OCI-LY7 (cell line): ENCODE measurements at regions not wholly inside any gene's neighbourhood (a gene's known extent, or its start where the extent isn't known, plus 50 kb on each side); places are given as distances from the start of the nearest gene placed in this dataset.
"Not testable (repeated sequence)": the region's sequence is repeated elsewhere in the genome, so short reads cannot be mapped to it uniquely, and the experiment has no call there.

ENCODE experiments used
- BruUV-seq: library from RNA; stranded (reverse); fragments of 400-500 nt; replicated peaks from 2 replicates; lab custom pipeline; 2021; lab: Mats Ljungman, UMichigan
- CTCF ChIA-PET: fragments of 300-600 bp; sonication (Branson Sonifier 250); formaldehyde crosslinking; loops from one replicate; lab custom pipeline; 2022; ENCODE audit warnings: antibody characterized with exemption; ENCODE audit not compliant: unreplicated experiment; lab: Charles Lee
- POLR2A ChIA-PET: fragments of 300-600 bp; sonication (Branson Sonifier 250); formaldehyde crosslinking; loops from one replicate; lab custom pipeline; 2022; ENCODE audit warnings: antibody characterized with exemption; lab: Charles Lee
- DNase-seq: peaks from one replicate; pipeline ENCODE4 v3.0.0-alpha.2; 2015; ENCODE audit warnings: low spot score
- H2AFZ ChIP-seq: fragments of 200-600 bp; sonication (generic), shearing (Covaris generic); 2 replicates; pipeline ENCODE4 v1.6.1; 2014; ENCODE audit warnings: mild to moderate bottlenecking, antibody characterized with exemption, low read length, moderate library complexity
- H3K27ac ChIP-seq: fragments of 200-600 bp; sonication (generic); 2 replicates; pipeline ENCODE4 v1.5.1; 2014; ENCODE audit warnings: mixed run types, low read depth, mild to moderate bottlenecking, moderate library complexity, low read length, inconsistent platforms; ENCODE audit not compliant: poor library complexity, severe bottlenecking
- H3K36me3 ChIP-seq: fragments of 200-600 bp; sonication (generic); 2 replicates; pipeline ENCODE4 v1.6.1; 2014; ENCODE audit warnings: mild to moderate bottlenecking, antibody characterized with exemption, low read length, moderate library complexity, mixed read lengths; ENCODE audit not compliant: insufficient read depth
- H3K4me1 ChIP-seq: fragments of 200-600 bp; sonication (generic); 2 replicates; pipeline ENCODE4 v1.5.1; 2014; ENCODE audit warnings: mild to moderate bottlenecking, low read length; ENCODE audit not compliant: insufficient read depth, poor library complexity, severe bottlenecking
- H3K4me2 ChIP-seq: fragments of 200-600 bp; sonication (generic); 2 replicates; pipeline ENCODE4 v1.6.1; 2014; ENCODE audit warnings: mild to moderate bottlenecking, low read length
- H3K4me3 ChIP-seq: fragments of 200-600 bp; sonication (generic); 2 replicates; pipeline ENCODE4 v1.5.1; 2014; ENCODE audit warnings: mild to moderate bottlenecking, low read depth, low read length; ENCODE audit not compliant: poor library complexity, severe bottlenecking
- H3K79me2 ChIP-seq: fragments of 200-600 bp; sonication (generic); 2 replicates; pipeline ENCODE4 v1.6.1; 2016; ENCODE audit warnings: low read depth, mild to moderate bottlenecking, low read length, moderate library complexity, mixed read lengths; ENCODE audit not compliant: insufficient read depth
- H3K9me2 ChIP-seq: fragments of 200-600 bp; sonication (generic); 2 replicates; pipeline ENCODE4 v1.6.1; 2016; ENCODE audit warnings: mild to moderate bottlenecking, low read length, mixed read lengths; ENCODE audit not compliant: insufficient read depth
- H3K9me3 ChIP-seq: fragments of 200-600 bp; sonication (generic); 2 replicates; pipeline ENCODE4 v1.6.1; 2014; ENCODE audit warnings: mild to moderate bottlenecking, mixed run types, low read length, mixed read lengths
- H4K20me1 ChIP-seq: fragments of 200-600 bp; sonication (generic); 2 replicates; pipeline ENCODE4 v1.6.1; 2014; ENCODE audit warnings: mild to moderate bottlenecking, antibody characterized with exemption, low read length, moderate library complexity, mixed read lengths; ENCODE audit not compliant: insufficient read depth
- CTCF ChIP-seq: fragments of 200-600 bp; sonication (generic); conservative IDR thresholded peaks from 2 replicates; pipeline ENCODE4 v1.5.1; 2014; ENCODE audit warnings: mild to moderate bottlenecking, antibody characterized with exemption, low read length, moderate library complexity, mixed read lengths
- EZH2phosphoT487 ChIP-seq: fragments of 200-600 bp; sonication (generic); IDR thresholded peaks from 2 replicates; pipeline ENCODE4 v1.6.1; 2018; ENCODE audit warnings: low read depth, borderline replicate concordance, mild to moderate bottlenecking, mixed run types, antibody characterized with exemption, low read length, moderate library complexity, mixed read lengths
- intact Hi-C: fragments of 100-400 bp; cut with micrococcal nuclease; formaldehyde crosslinking; loops from one replicate; pipeline ENCODE4 v1.10.0; 2022; ENCODE audit not compliant: unreplicated experiment

GRCh38 chrY:17472068-17472467 lies 408.0 kb downstream of the CDY2B start:
- H3K9me2 ChIP-seq, H3K36me3 ChIP-seq, H3K4me1 ChIP-seq, H3K79me2 ChIP-seq, CTCF ChIA-PET, POLR2A ChIA-PET, H3K9me3 ChIP-seq, intact Hi-C loops, DNase-seq, H4K20me1 ChIP-seq, H3K4me3 ChIP-seq, H3K4me2 ChIP-seq, H3K27ac ChIP-seq, BruUV-seq, H2AFZ ChIP-seq: not testable (repeated sequence)

GRCh38 chrY:17459753-17460152 lies 420.3 kb downstream of the CDY2B start:
- CTCF ChIA-PET, H2AFZ ChIP-seq, H3K27ac ChIP-seq, DNase-seq, H3K36me3 ChIP-seq, H3K4me1 ChIP-seq, POLR2A ChIA-PET, H3K4me2 ChIP-seq, H3K9me2 ChIP-seq, BruUV-seq, intact Hi-C loops, H3K9me3 ChIP-seq, H4K20me1 ChIP-seq, H3K79me2 ChIP-seq, H3K4me3 ChIP-seq: not testable (repeated sequence)

GRCh38 chrY:17430570-17431166 lies 449.4 kb downstream of the CDY2B start:
- no peak overlapping the region for H3K27ac ChIP-seq
- TF ChIP-seq CTCF (peak; percentile 74), EZH2phosphoT487 (no peak)
- no peaks in the 10 kb centered on the region for H3K9me2 ChIP-seq
- POLR2A ChIA-PET: no interaction called here
- H3K4me1 ChIP-seq: no peaks in the 10 kb centered on the region
- H3K4me3 ChIP-seq: no peak overlapping the region
- H4K20me1 ChIP-seq: no peaks in the 10 kb centered on the region
- CTCF ChIA-PET: no interaction called here
- no TSS peak for BruUV-seq
- H3K79me2 ChIP-seq: no peaks in the 10 kb centered on the region
- intact Hi-C loops: no loop called here
- H3K9me3 ChIP-seq: no peaks in the 10 kb centered on the region
- no peak overlapping the region for H3K4me2 ChIP-seq
- peak; percentile 18 for DNase-seq
- H3K36me3 ChIP-seq: no peaks in the 10 kb centered on the region
- no peak overlapping the region for H2AFZ ChIP-seq
